Medulla oblongata (tissue), 1 donor: ENCODE measurements at regions not wholly inside any gene's neighbourhood (a gene's known extent, or its start where the extent isn't known, plus 50 kb on each side); places are given as distances from the start of the nearest gene placed in this dataset.
A peak's percentile ranks its signal among the peaks of the same experiment; 100 is the strongest.

Source experiments
- DNase-seq: peaks from one replicate; pipeline ENCODE4 v3.0.0-alpha.2; 2015; ENCODE audit errors: extremely low spot score

- DNase-seq: no peak
Measured at GRCh38 chr14:97506626-97507025, 709.4 kb downstream of the VRK1 start.

GRCh38 chr14:97513891-97514290 lies 716.7 kb downstream of the VRK1 start:
- no peak for DNase-seq

GRCh38 chr14:97517566-97518234 lies 720.5 kb downstream of the VRK1 start:
- no peak for DNase-seq

- no peak for DNase-seq
Measured at GRCh38 chr14:97523936-97524335, 726.8 kb downstream of the VRK1 start.

GRCh38 chr14:97524589-97525319 lies 727.6 kb downstream of the VRK1 start:
- no peak for DNase-seq

- no peak for DNase-seq
Measured at GRCh38 chr14:97527993-97528392, 730.8 kb downstream of the VRK1 start.

GRCh38 chr14:97532052-97532451 lies 734.9 kb downstream of the VRK1 start:
- no peak for DNase-seq

GRCh38 chr14:97536421-97536820 lies 739.2 kb downstream of the VRK1 start:
- DNase-seq: no peak

GRCh38 chr14:97538749-97539410 lies 741.7 kb downstream of the VRK1 start:
- DNase-seq: no peak

GRCh38 chr14:97539411-97539795 lies 742.2 kb downstream of the VRK1 start:
- no peak for DNase-seq

- no peak for DNase-seq
Measured at GRCh38 chr14:97539884-97540283, 742.7 kb downstream of the VRK1 start.

GRCh38 chr14:97543221-97543620 lies 746.0 kb downstream of the VRK1 start:
- peak; percentile 4 for DNase-seq

GRCh38 chr14:97543816-97544215 lies 746.6 kb downstream of the VRK1 start:
- DNase-seq: no peak

GRCh38 chr14:97544571-97544970 lies 747.4 kb downstream of the VRK1 start:
- peak; percentile 69 for DNase-seq

GRCh38 chr14:97546491-97547230 lies 749.5 kb downstream of the VRK1 start:
- no peak for DNase-seq

- no peak for DNase-seq
Measured at GRCh38 chr14:97550463-97550862, 753.3 kb downstream of the VRK1 start.

GRCh38 chr14:97554597-97554996 lies 757.4 kb downstream of the VRK1 start:
- DNase-seq: no peak

- no peak for DNase-seq
Measured at GRCh38 chr14:97564334-97564733, 767.2 kb downstream of the VRK1 start.

GRCh38 chr14:97571201-97571600 lies 774.0 kb downstream of the VRK1 start:
- DNase-seq: no peak

GRCh38 chr14:97571866-97572555 lies 774.8 kb downstream of the VRK1 start:
- no peak for DNase-seq

GRCh38 chr14:97572583-97573458 lies 775.6 kb downstream of the VRK1 start:
- DNase-seq: no peak
